GM12878 (cell line): ENCODE measurements at regions not wholly inside any gene's neighbourhood (a gene's known extent, or its start where the extent isn't known, plus 50 kb on each side); places are given as distances from the start of the nearest gene placed in this dataset.

Experiments
- ATAC-seq: fragments of 200-7000 bp; cut with Tn5 transposase; 3 replicates; pipeline ENCODE4 v1.9.1; 2020; ENCODE audit warnings: mild to moderate bottlenecking, moderate library complexity
- BruUV-seq: library from RNA; stranded (reverse); fragments of 400-500 nt; replicated peaks from 2 replicates; lab custom pipeline; 2021; lab: Mats Ljungman, UMichigan
- CTCF ChIA-PET: fragments of 300-600 bp; sonication (Branson Sonifier 250); formaldehyde crosslinking; extraction: SDS; loops from one replicate; lab custom pipeline; 2021; ENCODE audit warnings: inconsistent platforms; lab: Yijun Ruan, JAX
- POLR2A ChIA-PET: fragments of 350-600 bp; formaldehyde crosslinking; extraction: SDS; loops from one replicate; lab custom pipeline; 2021; ENCODE audit warnings: inconsistent platforms; lab: Charles Lee
- RAD21 ChIA-PET: fragments of 300-600 bp; sonication (Branson Sonifier 250); formaldehyde crosslinking; loops from one replicate; lab custom pipeline; 2023; ENCODE audit warnings: antibody characterized with exemption; ENCODE audit not compliant: unreplicated experiment; lab: Charles Lee
- SMC1A ChIA-PET: fragments of 300-600 bp; sonication (Branson Sonifier 250); formaldehyde crosslinking; loops from one replicate; lab custom pipeline; 2023; ENCODE audit not compliant: unreplicated experiment, uncharacterized antibody; lab: Charles Lee
- DNase-seq: peaks from one replicate; pipeline ENCODE4 v3.0.0-alpha.2; 2011; ENCODE audit warnings: low read depth, low spot score
- FAIRE-seq: peaks from 3 replicates; lab custom pipeline; 2011; peaks lifted over from hg19 to GRCh38; lab: Jason Lieb, UNC
- H2AFZ ChIP-seq: 2 replicates; pipeline ENCODE4 v1.6.0; 2011; ENCODE audit warnings: low read depth, low read length, control low read depth; ENCODE audit not compliant: control insufficient read depth
- H3K27ac ChIP-seq: 2 replicates; pipeline ENCODE4 v1.5.1; 2011; ENCODE audit warnings: control low read depth; ENCODE audit not compliant: control insufficient read depth, insufficient read depth
- H3K27me3 ChIP-seq, 2 experiments: replicated peaks in 1 of 2; 2 replicates each; pipeline versions ENCODE4 v1.6.0 to v1.6.1; 2011; ENCODE audit warnings: low read length in 1 of 2; ENCODE audit not compliant: control insufficient read depth in 2 of 2, insufficient read depth in 2 of 2
- H3K36me3 ChIP-seq, 2 experiments: 2 replicates each; pipeline ENCODE4 v1.5.1; 2011; ENCODE audit warnings: low read length in 1 of 2; ENCODE audit not compliant: control insufficient read depth in 2 of 2, insufficient read depth in 2 of 2
- H3K4me1 ChIP-seq: 2 replicates; pipeline ENCODE4 v1.6.1; 2011; ENCODE audit warnings: mild to moderate bottlenecking, low read length, moderate library complexity, mixed read lengths; ENCODE audit not compliant: control insufficient read depth, insufficient read depth
- H3K4me2 ChIP-seq: 2 replicates; pipeline ENCODE4 v1.6.0; 2011; ENCODE audit warnings: control low read depth; ENCODE audit not compliant: control insufficient read depth, insufficient read depth
- H3K4me3 ChIP-seq: fragments of 200-600 bp; sonication (generic); 2 replicates; pipeline ENCODE4 v1.5.1; 2016
- H3K79me2 ChIP-seq: 2 replicates; pipeline ENCODE4 v1.6.0; 2011; ENCODE audit warnings: low read length; ENCODE audit not compliant: control insufficient read depth, insufficient read depth
- H3K9ac ChIP-seq: 2 replicates; pipeline ENCODE4 v1.8.0; 2011; ENCODE audit warnings: low read length, control low read depth, mixed read lengths; ENCODE audit not compliant: control insufficient read depth, insufficient read depth
- H3K9me3 ChIP-seq: replicated peaks from 3 replicates; pipeline ENCODE4 v1.5.1; 2011; ENCODE audit warnings: mild to moderate bottlenecking, low read length; ENCODE audit not compliant: control insufficient read depth, insufficient read depth
- H4K20me1 ChIP-seq: 2 replicates; pipeline ENCODE4 v1.6.0; 2011; ENCODE audit not compliant: control insufficient read depth, insufficient read depth
- E2F4 ChIP-seq: IDR thresholded peaks from 2 replicates; pipeline ENCODE4 v1.6.1; 2012; ENCODE audit warnings: low read depth, low read length, improper control_type of control experiment
- EED ChIP-seq: sonication (generic); IDR thresholded peaks from 2 replicates; pipeline ENCODE4 v1.6.1; 2016; ENCODE audit warnings: antibody characterized with exemption, low read depth
- FOXK2 ChIP-seq: fragments of 450-650 bp; IDR thresholded peaks from 2 replicates; pipeline ENCODE4 v1.6.1; 2017; ENCODE audit warnings: mild to moderate bottlenecking, moderate library complexity
- HDAC2 ChIP-seq: fragments of 200-600 bp; sonication (generic); IDR thresholded peaks from 2 replicates; pipeline ENCODE4 v1.6.1; 2017
- IRF4 ChIP-seq: IDR thresholded peaks from 2 replicates; pipeline ENCODE4 v1.6.1; 2011; ENCODE audit warnings: low read depth, low read length
- JUND ChIP-seq: IDR thresholded peaks from 2 replicates; pipeline ENCODE4 v1.6.1; 2012; ENCODE audit warnings: low read depth, mild to moderate bottlenecking, low read length, improper control_type of control experiment, moderate library complexity
- MEF2A ChIP-seq: IDR thresholded peaks from 2 replicates; pipeline ENCODE4 v1.6.1; 2011; ENCODE audit warnings: low read depth, mild to moderate bottlenecking, low read length, moderate library complexity; ENCODE audit not compliant: insufficient read depth
- NR2C1 ChIP-seq: fragments of 450-650 bp; IDR thresholded peaks from 2 replicates; pipeline ENCODE4 v1.6.1; 2017; ENCODE audit warnings: antibody characterized with exemption, mild to moderate bottlenecking, moderate library complexity
- NR2F1 ChIP-seq: fragments of 450-650 bp; conservative IDR thresholded peaks from 2 replicates; pipeline ENCODE4 v1.6.1; 2017; ENCODE audit warnings: mild to moderate bottlenecking
- POU2F2 ChIP-seq: IDR thresholded peaks from 3 replicates; pipeline ENCODE4 v1.6.1; 2011; ENCODE audit warnings: low read depth, mild to moderate bottlenecking, low read length, borderline replicate concordance
- SMARCA5 ChIP-seq: fragments of 450-650 bp; IDR thresholded peaks from 2 replicates; pipeline ENCODE4 v1.6.1; 2017; ENCODE audit warnings: mild to moderate bottlenecking
- SREBF2 ChIP-seq: IDR thresholded peaks from 2 replicates; pipeline ENCODE4 v1.6.1; 2012; ENCODE audit warnings: mild to moderate bottlenecking, low read length
- WRNIP1 ChIP-seq: IDR thresholded peaks from 2 replicates; pipeline ENCODE4 v1.6.1; 2011; ENCODE audit warnings: low read depth, low read length, improper control_type of control experiment, borderline replicate concordance
- ZBTB4 ChIP-seq: fragments of 450-650 bp; formaldehyde crosslinking; IDR thresholded peaks from 2 replicates; pipeline ENCODE4 v1.4.0; 2022; ENCODE audit warnings: mild to moderate bottlenecking, moderate library complexity
- WGBS: methylation state at CpG from one replicate; pipeline ENCODE4 v1.1.6; 2016; ENCODE audit warnings: low lambda C conversion rate; ENCODE audit not compliant: insufficient replicate concordance, insufficient coverage; ENCODE audit errors: missing lambda C conversion rate; 5-methylcytosine and 5-hydroxymethylcytosine counted together
- in situ Hi-C: fragments of 300-500 bp; cut with MboI; formaldehyde crosslinking; loops from 9 replicates; pipeline ENCODE4 v1.14.3; 2018; ENCODE audit warnings: mixed read lengths
- intact Hi-C: fragments of 100-400 bp; cut with micrococcal nuclease; formaldehyde crosslinking; loops from one replicate; pipeline ENCODE4 v1.14.2; 2022; ENCODE audit not compliant: unreplicated experiment
- TF ChIP-seq, protein P1 (sequence below): fragments of 150-350 bp; IDR thresholded peaks from 2 replicates; pipeline ENCODE4 v1.6.1; 2014; ENCODE audit warnings: mild to moderate bottlenecking, low read depth, low read length
- TF ChIP-seq, protein P2 (sequence below): fragments of 450-650 bp; IDR thresholded peaks from 2 replicates; pipeline ENCODE4 v1.6.1; 2017; ENCODE audit warnings: mild to moderate bottlenecking

DNA sequence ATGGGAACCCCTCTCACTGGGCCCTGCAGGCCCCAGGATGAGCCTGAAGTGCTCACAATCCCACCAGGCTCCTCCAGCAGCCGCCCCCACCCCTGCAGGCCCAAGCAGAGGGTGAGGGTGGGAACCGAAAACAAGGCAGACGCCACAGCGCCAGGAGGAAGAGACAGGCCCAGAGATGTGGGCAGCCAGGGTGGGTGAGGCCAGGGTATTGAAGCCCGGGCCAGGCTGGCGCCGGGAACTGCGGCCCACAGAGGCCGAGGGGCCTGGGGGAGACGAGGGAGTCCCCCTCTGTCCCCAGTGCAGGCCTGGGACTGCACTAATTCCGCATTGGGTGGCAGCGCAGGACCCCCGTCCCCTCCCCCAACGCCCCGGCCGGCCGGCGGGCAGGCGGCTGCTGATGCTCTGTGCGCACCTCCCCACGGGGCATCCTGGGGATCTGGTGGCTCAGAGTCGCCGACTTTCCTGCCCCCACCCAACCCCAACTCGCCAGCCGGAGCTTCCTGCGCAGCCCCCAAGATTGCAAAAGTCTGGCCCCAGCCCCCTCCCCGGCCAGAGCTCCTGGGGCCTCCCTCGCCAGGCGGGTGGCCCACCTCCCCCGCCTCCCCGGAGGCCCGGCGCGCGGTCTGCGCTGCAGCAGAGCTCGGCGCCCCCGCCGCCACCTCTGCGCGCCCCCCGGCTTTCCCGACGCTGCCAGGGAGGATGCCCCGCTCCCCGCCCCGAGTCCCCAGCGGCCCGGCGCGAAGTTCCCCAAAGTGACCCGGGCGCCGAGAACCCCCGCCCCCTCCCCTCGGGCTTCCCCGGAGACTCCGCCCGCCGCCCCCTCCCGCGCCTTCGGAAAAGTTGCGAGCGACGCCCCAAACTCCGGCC is 107.8 kb downstream of the ENGASE start:
- intact Hi-C loops (no loop called here), in situ Hi-C loops (no loop called here)
- ChIA-PET POLR2A (no interaction called here), CTCF (no interaction called here), SMC1A (no interaction called here), RAD21 (no interaction called here)
- FAIRE-seq (no peak), DNase-seq (no peak), ATAC-seq (no peak)
- BruUV-seq, result no TSS peak
- H3K79me2 ChIP-seq, result no peaks in the 10 kb centered on the region
- H3K27ac ChIP-seq, result no peak overlapping the region
- no peaks in the 10 kb centered on the region for H3K4me1 ChIP-seq
- no peaks in the 10 kb centered on the region for H3K36me3 ChIP-seq
- no peaks in the 10 kb centered on the region for H4K20me1 ChIP-seq
- H3K27me3 ChIP-seq, result peaks cover 0 to 3% of the 10 kb centered on the region in 2 experiments; a peak in 3 of 4 replicates
- H3K4me2 ChIP-seq, result no peak overlapping the region
- no peaks in the 10 kb centered on the region for H3K9me3 ChIP-seq
- 2% methylated on average over 12 of the region's 68 CpGs for WGBS
- H2AFZ ChIP-seq, result no peak overlapping the region
- no peak overlapping the region for H3K9ac ChIP-seq
- H3K4me3 ChIP-seq, result no peak overlapping the region
- TF ChIP-seq WRNIP1, result no peak
- no peak for TF ChIP-seq E2F4
- TF ChIP-seq NR2C1, result no peak
- TF ChIP-seq JUND, result no peak
- TF ChIP-seq NR2F1, result no peak
- no peak for TF ChIP-seq ZBTB4 (CRISPR knock-in tag)
- no peak for TF ChIP-seq SMARCA5
- TF ChIP-seq EED, result no peak
- TF ChIP-seq MEF2A, result no peak
- TF ChIP-seq HDAC2, result no peak
- TF ChIP-seq, protein P1, sequence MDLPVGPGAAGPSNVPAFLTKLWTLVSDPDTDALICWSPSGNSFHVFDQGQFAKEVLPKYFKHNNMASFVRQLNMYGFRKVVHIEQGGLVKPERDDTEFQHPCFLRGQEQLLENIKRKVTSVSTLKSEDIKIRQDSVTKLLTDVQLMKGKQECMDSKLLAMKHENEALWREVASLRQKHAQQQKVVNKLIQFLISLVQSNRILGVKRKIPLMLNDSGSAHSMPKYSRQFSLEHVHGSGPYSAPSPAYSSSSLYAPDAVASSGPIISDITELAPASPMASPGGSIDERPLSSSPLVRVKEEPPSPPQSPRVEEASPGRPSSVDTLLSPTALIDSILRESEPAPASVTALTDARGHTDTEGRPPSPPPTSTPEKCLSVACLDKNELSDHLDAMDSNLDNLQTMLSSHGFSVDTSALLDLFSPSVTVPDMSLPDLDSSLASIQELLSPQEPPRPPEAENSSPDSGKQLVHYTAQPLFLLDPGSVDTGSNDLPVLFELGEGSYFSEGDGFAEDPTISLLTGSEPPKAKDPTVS, result no peak
- TF ChIP-seq FOXK2, result no peak
- TF ChIP-seq SREBF2, result no peak
- no peak for TF ChIP-seq IRF4
- TF ChIP-seq, protein P2, sequence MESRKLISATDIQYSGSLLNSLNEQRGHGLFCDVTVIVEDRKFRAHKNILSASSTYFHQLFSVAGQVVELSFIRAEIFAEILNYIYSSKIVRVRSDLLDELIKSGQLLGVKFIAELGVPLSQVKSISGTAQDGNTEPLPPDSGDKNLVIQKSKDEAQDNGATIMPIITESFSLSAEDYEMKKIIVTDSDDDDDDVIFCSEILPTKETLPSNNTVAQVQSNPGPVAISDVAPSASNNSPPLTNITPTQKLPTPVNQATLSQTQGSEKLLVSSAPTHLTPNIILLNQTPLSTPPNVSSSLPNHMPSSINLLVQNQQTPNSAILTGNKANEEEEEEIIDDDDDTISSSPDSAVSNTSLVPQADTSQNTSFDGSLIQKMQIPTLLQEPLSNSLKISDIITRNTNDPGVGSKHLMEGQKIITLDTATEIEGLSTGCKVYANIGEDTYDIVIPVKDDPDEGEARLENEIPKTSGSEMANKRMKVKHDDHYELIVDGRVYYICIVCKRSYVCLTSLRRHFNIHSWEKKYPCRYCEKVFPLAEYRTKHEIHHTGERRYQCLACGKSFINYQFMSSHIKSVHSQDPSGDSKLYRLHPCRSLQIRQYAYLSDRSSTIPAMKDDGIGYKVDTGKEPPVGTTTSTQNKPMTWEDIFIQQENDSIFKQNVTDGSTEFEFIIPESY, result no peak
- TF ChIP-seq POU2F2, result no peak
